Activated T-helper 1 cell treated with anti-CD3 and anti-CD28 coated beads, Interleukin-12 subunit alpha, Interleukin-12 subunit beta, Interleukin-2, Interleukin-4 antibody, amounts not matched to agents 30 ng/mL and 10 ng/mL and 1 ng/mL, durations not matched to agents 14 hours and 24 hours and 36 hours (primary cell): ENCODE measurements at regions not wholly inside any gene's neighbourhood (a gene's known extent, or its start where the extent isn't known, plus 50 kb on each side); places are given as distances from the start of the nearest gene placed in this dataset.
"Not testable (repeated sequence)": the region's sequence is repeated elsewhere in the genome, so short reads cannot be mapped to it uniquely, and the experiment has no call there.

Source experiments
- DNase-seq: peaks from one replicate; pipeline ENCODE4 v3.0.0; 2021; ENCODE audit warnings: low spot score
- H3K27ac Mint-ChIP-seq: one replicate; pipeline ENCODE4 v1.8.0; 2021; ENCODE audit warnings: mild to moderate bottlenecking, mixed read lengths
- H3K27me3 Mint-ChIP-seq: one replicate; pipeline ENCODE4 v1.8.0; 2022; ENCODE audit warnings: mild to moderate bottlenecking, moderate library complexity, mixed read lengths; ENCODE audit not compliant: insufficient read depth
- H3K36me3 Mint-ChIP-seq: one replicate; pipeline ENCODE4 v1.8.0; 2021; ENCODE audit warnings: low read depth, mixed read lengths
- H3K4me1 Mint-ChIP-seq: one replicate; pipeline ENCODE4 v1.8.0; 2021; ENCODE audit warnings: low read depth, mixed read lengths
- H3K4me3 Mint-ChIP-seq: one replicate; pipeline ENCODE4 v1.8.0; 2021; ENCODE audit warnings: mild to moderate bottlenecking, moderate library complexity, mixed read lengths
- H3K9me3 Mint-ChIP-seq: one replicate; pipeline ENCODE4 v1.8.0; 2021; ENCODE audit warnings: mixed read lengths
- intact Hi-C: fragments of 100-400 bp; cut with micrococcal nuclease; formaldehyde crosslinking; loops from one replicate; pipeline ENCODE4 v1.15.1; 2024

GRCh38 chr12:74152370-74152769 is 385.3 kb upstream of the ATXN7L3B start:
- H3K27me3 Mint-ChIP-seq: no peaks in the 10 kb centered on the region
- H3K4me1 Mint-ChIP-seq: no peaks in the 10 kb centered on the region
- H3K9me3 Mint-ChIP-seq: no peaks in the 10 kb centered on the region

DNA sequence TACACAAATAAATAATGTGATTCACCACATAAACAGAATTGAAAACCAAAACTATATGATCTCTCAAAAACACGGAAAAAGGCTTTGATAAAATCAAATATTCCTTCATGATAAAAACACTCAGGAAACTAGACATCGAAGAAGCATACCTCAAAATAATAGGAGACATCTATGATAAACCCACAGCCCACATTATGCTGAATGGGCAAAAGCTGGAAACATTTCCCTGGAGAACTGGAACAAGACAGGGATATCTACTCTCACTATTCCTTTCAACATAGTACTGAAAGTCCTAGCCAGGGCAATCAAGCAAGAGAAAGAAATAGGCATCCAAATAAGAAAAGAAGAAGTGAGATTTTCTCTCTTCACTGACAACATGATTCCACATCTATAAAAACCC is 371.5 kb upstream of the ATXN7L3B start:
- H3K27me3 Mint-ChIP-seq: no peaks in the 10 kb centered on the region
- no peak for DNase-seq
- H3K4me1 Mint-ChIP-seq: no peaks in the 10 kb centered on the region
- H3K9me3 Mint-ChIP-seq: no peaks in the 10 kb centered on the region
- no peak overlapping the region for H3K27ac Mint-ChIP-seq
- H3K4me3 Mint-ChIP-seq: no peak overlapping the region
- intact Hi-C loops: no loop called here
- H3K36me3 Mint-ChIP-seq: no peaks in the 10 kb centered on the region

More at GRCh38 chr12:74152370-74152769, 385.3 kb upstream of the ATXN7L3B start:
- H3K4me3 Mint-ChIP-seq: no peak overlapping the region
- DNase-seq: no peak
- H3K36me3 Mint-ChIP-seq: no peaks in the 10 kb centered on the region
- no peak overlapping the region for H3K27ac Mint-ChIP-seq
- intact Hi-C loops: no loop called here

- H3K27ac Mint-ChIP-seq: no peak overlapping the region
- no peak for DNase-seq
- no peak overlapping the region for H3K4me3 Mint-ChIP-seq
- H3K36me3 Mint-ChIP-seq: no peaks in the 10 kb centered on the region
- intact Hi-C loops: no loop called here
- no peaks in the 10 kb centered on the region for H3K27me3 Mint-ChIP-seq
- no peaks in the 10 kb centered on the region for H3K9me3 Mint-ChIP-seq
- no peaks in the 10 kb centered on the region for H3K4me1 Mint-ChIP-seq
Measured at GRCh38 chr12:74169607-74170006, 368.0 kb upstream of the ATXN7L3B start.

DNA sequence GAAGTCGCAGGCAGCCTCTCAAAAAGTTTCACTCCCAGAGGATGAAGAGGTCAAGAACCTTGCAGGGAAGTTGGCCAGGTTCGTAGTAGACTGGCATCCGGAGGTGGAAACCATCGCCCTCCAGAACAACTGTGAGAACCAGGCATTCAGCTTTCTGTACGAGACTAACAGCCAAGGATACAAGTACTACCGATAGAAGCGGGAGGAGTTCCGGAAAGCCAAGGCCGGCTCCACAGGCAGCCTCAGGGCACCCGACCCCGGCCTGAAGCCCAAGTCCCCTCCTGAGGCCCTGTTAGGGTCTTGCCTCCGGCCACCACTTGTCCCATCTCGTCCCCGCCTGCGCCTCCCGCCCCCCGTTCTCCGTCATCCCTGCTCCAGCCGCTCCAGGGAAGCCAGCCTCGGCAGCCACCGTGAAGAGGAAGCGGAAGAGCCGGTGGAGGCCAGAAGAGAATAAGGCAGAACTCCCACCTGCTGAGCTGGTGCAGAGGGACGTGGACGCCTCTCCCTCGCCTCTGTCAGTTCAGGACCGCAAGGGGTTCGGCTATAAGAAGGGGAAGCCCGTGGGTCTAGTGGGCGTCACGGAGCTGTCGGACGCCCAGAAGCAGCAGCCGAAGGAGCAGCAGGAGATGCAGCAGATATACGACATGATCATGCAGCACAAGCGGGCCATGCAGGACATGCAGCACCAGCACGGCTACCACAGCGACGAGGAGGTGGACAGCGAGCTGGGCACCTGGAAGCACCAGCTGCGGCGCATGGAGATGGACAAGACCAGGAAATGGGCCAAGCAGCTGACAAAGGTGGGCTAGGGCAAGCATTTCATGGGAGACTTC is 366.8 kb upstream of the ATXN7L3B start:
- H3K4me3 Mint-ChIP-seq: no peak overlapping the region
- no peak overlapping the region for H3K27ac Mint-ChIP-seq
- H3K4me1 Mint-ChIP-seq: no peaks in the 10 kb centered on the region
- H3K9me3 Mint-ChIP-seq: no peaks in the 10 kb centered on the region
- intact Hi-C loops: no loop called here
- DNase-seq: no peak
- H3K36me3 Mint-ChIP-seq: no peaks in the 10 kb centered on the region
- H3K27me3 Mint-ChIP-seq: no peaks in the 10 kb centered on the region

GRCh38 chr12:74171478-74171909 is 366.1 kb upstream of the ATXN7L3B start:
- Mint-ChIP-seq H3K4me3 (no peak overlapping the region), H3K27ac (no peak overlapping the region), H3K4me1 (no peaks in the 10 kb centered on the region), H3K27me3 (no peaks in the 10 kb centered on the region), H3K36me3 (no peaks in the 10 kb centered on the region), H3K9me3 (no peaks in the 10 kb centered on the region)
- DNase-seq: no peak
- intact Hi-C loops: no loop called here

DNA sequence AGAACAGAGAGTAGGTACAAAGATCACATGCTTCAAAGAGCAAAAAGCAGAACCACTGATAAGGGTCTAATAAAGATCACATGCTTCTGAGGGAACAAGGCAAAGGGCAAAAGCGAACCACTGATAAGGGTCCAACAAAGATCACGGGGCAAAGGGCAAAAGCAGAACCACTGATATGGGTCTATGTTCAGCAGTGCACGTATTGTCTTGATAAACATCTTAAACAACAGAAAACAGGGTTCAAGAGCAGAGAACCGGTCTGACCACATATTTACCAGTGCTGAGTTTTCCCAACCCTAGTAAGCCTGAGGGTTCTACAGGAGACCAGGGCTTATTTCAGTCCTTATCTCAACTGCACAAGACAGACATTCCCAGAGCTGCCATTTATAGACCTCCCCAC is 362.7 kb upstream of the ATXN7L3B start:
- H3K4me1 Mint-ChIP-seq, H3K27ac Mint-ChIP-seq, H3K36me3 Mint-ChIP-seq, intact Hi-C loops, DNase-seq, H3K27me3 Mint-ChIP-seq, H3K4me3 Mint-ChIP-seq: not testable (repeated sequence)
- peaks cover 12% of the 10 kb centered on the region for H3K9me3 Mint-ChIP-seq

DNA sequence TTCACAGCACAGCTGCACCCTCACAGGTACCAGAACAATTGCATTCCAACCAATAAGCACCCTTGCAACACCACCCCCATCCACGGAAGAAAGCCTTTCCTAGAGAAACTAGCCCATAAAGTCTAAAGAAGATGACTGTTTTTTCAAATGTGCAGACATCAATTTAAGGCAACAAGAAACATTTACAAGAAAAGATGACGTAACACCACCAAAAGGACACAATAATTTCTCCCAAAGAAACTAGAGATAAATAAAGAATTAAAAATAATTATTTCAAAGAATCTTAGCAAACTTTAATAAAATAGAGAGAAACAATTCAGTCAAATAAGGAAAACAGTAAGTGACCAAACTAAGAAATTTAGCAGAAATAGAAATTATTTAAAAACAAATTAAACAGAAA is 352.3 kb upstream of the ATXN7L3B start:
- no peaks in the 10 kb centered on the region for H3K36me3 Mint-ChIP-seq
- no peak overlapping the region for H3K27ac Mint-ChIP-seq
- no peak overlapping the region for H3K4me3 Mint-ChIP-seq
- H3K9me3 Mint-ChIP-seq: no peaks in the 10 kb centered on the region
- intact Hi-C loops: no loop called here
- DNase-seq: no peak
- no peaks in the 10 kb centered on the region for H3K27me3 Mint-ChIP-seq
- no peaks in the 10 kb centered on the region for H3K4me1 Mint-ChIP-seq

GRCh38 chr12:74193191-74193590 is 344.4 kb upstream of the ATXN7L3B start:
- no peak for DNase-seq
- H3K4me1 Mint-ChIP-seq: no peaks in the 10 kb centered on the region
- H3K27ac Mint-ChIP-seq: no peak overlapping the region
- no peak overlapping the region for H3K4me3 Mint-ChIP-seq
- no peaks in the 10 kb centered on the region for H3K27me3 Mint-ChIP-seq
- intact Hi-C loops: no loop called here
- no peaks in the 10 kb centered on the region for H3K9me3 Mint-ChIP-seq
- no peaks in the 10 kb centered on the region for H3K36me3 Mint-ChIP-seq

- no peaks in the 10 kb centered on the region for H3K36me3 Mint-ChIP-seq
- DNase-seq: no peak
- H3K4me1 Mint-ChIP-seq: no peaks in the 10 kb centered on the region
- H3K9me3 Mint-ChIP-seq: no peaks in the 10 kb centered on the region
- no peaks in the 10 kb centered on the region for H3K27me3 Mint-ChIP-seq
- H3K27ac Mint-ChIP-seq: no peak overlapping the region
- no peak overlapping the region for H3K4me3 Mint-ChIP-seq
- intact Hi-C loops: no loop called here
Measured at GRCh38 chr12:74204236-74204635, 333.4 kb upstream of the ATXN7L3B start.

DNA sequence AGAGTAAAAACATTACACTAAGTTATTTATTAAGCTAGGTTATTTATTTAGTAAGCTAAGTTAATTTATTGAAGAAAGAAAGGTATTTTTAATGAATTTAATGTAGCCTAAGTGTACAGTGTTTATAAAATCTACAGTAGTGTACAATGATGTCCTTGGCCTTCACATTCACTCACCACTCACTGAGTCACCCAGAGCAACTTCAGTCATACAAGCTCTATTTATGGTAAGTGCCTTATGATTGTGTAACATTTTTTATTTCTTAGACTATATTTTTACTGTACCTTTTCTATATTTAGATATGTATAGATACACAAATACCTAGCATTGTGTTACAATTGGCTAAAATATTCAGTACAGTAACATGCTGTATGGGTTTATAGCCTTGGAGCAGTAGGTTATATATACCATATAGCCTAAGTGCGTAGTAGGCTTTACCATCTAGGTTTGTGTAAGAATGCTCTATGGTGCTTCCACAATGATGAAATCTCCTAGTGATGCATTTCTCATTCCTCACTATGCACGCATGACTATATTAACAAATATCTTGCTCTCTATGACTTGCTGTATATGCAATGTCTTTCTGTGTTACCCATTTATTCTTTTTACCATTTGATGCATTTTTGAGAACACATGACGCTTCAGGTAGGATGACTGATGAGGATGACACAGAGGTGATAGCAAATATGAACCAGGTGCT is 309.6 kb upstream of the ATXN7L3B start:
- no peaks in the 10 kb centered on the region for H3K27me3 Mint-ChIP-seq
- no peak overlapping the region for H3K27ac Mint-ChIP-seq
- H3K4me3 Mint-ChIP-seq: no peak overlapping the region
- H3K36me3 Mint-ChIP-seq: no peaks in the 10 kb centered on the region
- no peak for DNase-seq
- H3K4me1 Mint-ChIP-seq: no peaks in the 10 kb centered on the region
- no peaks in the 10 kb centered on the region for H3K9me3 Mint-ChIP-seq
- intact Hi-C loops: no loop called here

- Mint-ChIP-seq H3K27ac (no peak overlapping the region), H3K9me3 (no peaks in the 10 kb centered on the region), H3K27me3 (no peaks in the 10 kb centered on the region), H3K4me3 (no peak overlapping the region), H3K4me1 (no peaks in the 10 kb centered on the region), H3K36me3 (no peaks in the 10 kb centered on the region)
- intact Hi-C loops: no loop called here
- DNase-seq: no peak
Measured at GRCh38 chr12:74229671-74230070, 308.0 kb upstream of the ATXN7L3B start.

DNA sequence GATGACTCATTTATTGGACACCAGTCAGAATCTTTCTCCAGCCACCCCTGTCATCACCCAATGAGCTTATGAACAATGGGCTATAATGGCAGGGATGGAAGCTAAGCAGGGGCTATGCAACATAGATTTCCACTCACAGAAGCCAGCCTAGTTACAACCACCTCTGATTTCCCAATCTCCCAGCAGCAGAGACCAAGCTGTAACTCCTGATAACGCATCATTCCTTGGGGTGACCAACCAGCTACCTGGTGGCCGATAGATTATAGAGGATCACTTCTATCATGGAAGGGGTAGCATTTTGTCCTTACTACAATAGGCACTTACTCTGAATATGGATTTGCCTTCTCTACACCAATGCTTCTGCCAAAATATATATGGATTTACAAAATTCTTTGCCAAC is 302.3 kb upstream of the ATXN7L3B start:
- Mint-ChIP-seq H3K4me1 (no peaks in the 10 kb centered on the region), H3K27me3 (no peaks in the 10 kb centered on the region), H3K27ac (no peak overlapping the region), H3K36me3 (no peaks in the 10 kb centered on the region), H3K9me3 (peaks cover 8% of the 10 kb centered on the region), H3K4me3 (no peak overlapping the region)
- intact Hi-C loops: no loop called here
- no peak for DNase-seq

GRCh38 chr12:74241341-74241740 is 296.3 kb upstream of the ATXN7L3B start:
- Mint-ChIP-seq H3K4me1 (no peaks in the 10 kb centered on the region), H3K9me3 (peaks cover 8% of the 10 kb centered on the region), H3K27ac (no peak overlapping the region), H3K27me3 (no peaks in the 10 kb centered on the region), H3K36me3 (no peaks in the 10 kb centered on the region), H3K4me3 (no peak overlapping the region)
- no peak for DNase-seq
- intact Hi-C loops: no loop called here
